H1 (cell line): ENCODE measurements at regions not wholly inside any gene's neighbourhood (a gene's known extent, or its start where the extent isn't known, plus 50 kb on each side); places are given as distances from the start of the nearest gene placed in this dataset.

Source experiments
- CTCF ChIA-PET: fragments of 300-600 bp; sonication (Branson Sonifier 250); formaldehyde crosslinking; loops from one replicate; lab custom pipeline; 2021; ENCODE audit not compliant: partially characterized antibody; lab: Charles Lee
- POLR2A ChIA-PET: fragments of 300-600 bp; sonication (Branson Sonifier 250); formaldehyde crosslinking; loops from one replicate; lab custom pipeline; 2021; ENCODE audit warnings: inconsistent platforms; ENCODE audit not compliant: partially characterized antibody; lab: Charles Lee
- DNase-seq, 2 experiments: peaks; one replicate each; pipeline versions ENCODE4 v3.0.0 to v3.0.0-alpha.2; 2010 to 2022; ENCODE audit warnings: low spot score in 2 of 2, low read depth in 1 of 2, mixed read lengths in 1 of 2
- FAIRE-seq: peaks from 2 replicates; lab custom pipeline; 2011; peaks lifted over from hg19 to GRCh38; lab: Jason Lieb, UNC
- H2AFZ ChIP-seq: 2 replicates; pipeline ENCODE4 v1.8.1; 2012; ENCODE audit warnings: low read length, inconsistent platforms
- H2AK5ac ChIP-seq: 2 replicates; pipeline ENCODE4 v1.6.1; 2013; ENCODE audit warnings: low read depth, low read length
- H2BK120ac ChIP-seq: replicated peaks from 2 replicates; pipeline ENCODE3; 2013; ENCODE audit warnings: low read depth, low read length, inconsistent platforms
- H2BK12ac ChIP-seq: 2 replicates; pipeline ENCODE4 v1.6.1; 2013; ENCODE audit warnings: low read depth, low read length
- H2BK15ac ChIP-seq: 2 replicates; pipeline ENCODE4 v1.6.1; 2013; ENCODE audit warnings: low read length
- H2BK20ac ChIP-seq: 2 replicates; pipeline ENCODE4 v1.6.1; 2013; ENCODE audit warnings: low read length
- H2BK5ac ChIP-seq: 2 replicates; pipeline ENCODE4 v1.6.1; 2013; ENCODE audit warnings: low read depth, low read length
- H3K14ac ChIP-seq: 2 replicates; pipeline ENCODE4 v1.6.1; 2013; ENCODE audit warnings: inconsistent platforms; ENCODE audit not compliant: insufficient read length
- H3K18ac ChIP-seq: 2 replicates; pipeline ENCODE4 v1.6.1; 2013; ENCODE audit warnings: low read length; ENCODE audit errors: extremely low read depth
- H3K23ac ChIP-seq: 2 replicates; pipeline ENCODE4 v1.6.1; 2013; ENCODE audit warnings: inconsistent platforms; ENCODE audit not compliant: insufficient read length
- H3K23me2 ChIP-seq: 2 replicates; pipeline ENCODE4 v1.6.1; 2013; ENCODE audit warnings: low read depth, low read length
- H3K27ac ChIP-seq: 2 replicates; pipeline ENCODE4 v1.6.1; 2011; ENCODE audit warnings: low read depth, low read length, inconsistent platforms
- H3K27me3 ChIP-seq, 4 experiments: replicated peaks in 1 of 4; 1 replicate in 1 of 4; 2 replicates in 3 of 4; pipeline versions ENCODE4 v1.6.1 to v1.8.1; 2011 to 2013; ENCODE audit warnings: low read length in 3 of 4, mild to moderate bottlenecking in 3 of 4, inconsistent platforms in 2 of 4, mixed read lengths in 2 of 4, moderate library complexity in 1 of 4; ENCODE audit not compliant: control insufficient read depth in 3 of 4, insufficient read depth in 3 of 4; ENCODE audit errors: extremely low read depth in 1 of 4
- H3K36me3 ChIP-seq, 4 experiments: 2 replicates each; pipeline versions ENCODE4 v1.6.1 to v1.8.1; 2011 to 2013; ENCODE audit warnings: mild to moderate bottlenecking in 4 of 4, low read length in 3 of 4, moderate library complexity in 2 of 4, control low read depth in 1 of 4, inconsistent platforms in 1 of 4; ENCODE audit not compliant: insufficient read depth in 4 of 4, control insufficient read depth in 2 of 4
- H3K4ac ChIP-seq: replicated peaks from 2 replicates; pipeline ENCODE3; 2013; ENCODE audit warnings: low read length, low read depth, mixed read lengths, inconsistent platforms; ENCODE audit not compliant: insufficient read length
- H3K4me1 ChIP-seq, 4 experiments: replicated peaks in 1 of 4; 1 replicate in 1 of 4; 2 replicates in 3 of 4; pipeline versions ENCODE4 v1.6.1 to v1.8.1; 2011 to 2013; ENCODE audit warnings: low read length in 3 of 4, inconsistent platforms in 2 of 4, mixed read lengths in 1 of 4; ENCODE audit not compliant: insufficient read depth in 4 of 4, control insufficient read depth in 3 of 4
- H3K4me2 ChIP-seq, 2 experiments: 2 replicates each; pipeline versions ENCODE4 v1.6.1 to v1.8.1; 2011 to 2013; ENCODE audit warnings: low read depth in 2 of 2, low read length in 2 of 2, control low read depth in 1 of 2, inconsistent platforms in 1 of 2, mild to moderate bottlenecking in 1 of 2; ENCODE audit not compliant: insufficient read depth in 1 of 2
- H3K4me3 ChIP-seq, 4 experiments: fragments of 200-600, 300-600 bp in 1 of 4; sonication (generic), shearing (Covaris generic), sonication (Bioruptor Twin) in 1 of 4; 2 replicates each; pipeline versions ENCODE4 v1.5.1 to v1.8.1; 2011 to 2016; ENCODE audit warnings: low read length in 4 of 4, low read depth in 3 of 4, control low read depth in 2 of 4, inconsistent platforms in 2 of 4, mild to moderate bottlenecking in 2 of 4, mixed read lengths in 1 of 4, moderate library complexity in 1 of 4; ENCODE audit not compliant: insufficient read depth in 2 of 4; ENCODE audit errors: extremely low read depth in 1 of 4
- H3K56ac ChIP-seq: replicated peaks from 2 replicates; pipeline ENCODE3; 2013; ENCODE audit warnings: low read depth, mild to moderate bottlenecking, mixed read lengths, low read length, inconsistent platforms; ENCODE audit not compliant: insufficient read length
- H3K79me1 ChIP-seq: 2 replicates; pipeline ENCODE4 v1.6.1; 2013; ENCODE audit warnings: low read depth, low read length, control low read depth
- H3K79me2 ChIP-seq, 2 experiments: 2 replicates each; pipeline versions ENCODE4 v1.6.1 to v1.8.1; 2012 to 2013; ENCODE audit warnings: low read length in 2 of 2, mild to moderate bottlenecking in 2 of 2, inconsistent platforms in 1 of 2; ENCODE audit not compliant: insufficient read depth in 2 of 2, control insufficient read depth in 1 of 2
- H3K9ac ChIP-seq, 4 experiments: replicated peaks in 1 of 4; 1 replicate in 1 of 4; 2 replicates in 3 of 4; pipeline versions ENCODE4 v1.6.1 to v1.8.1; 2011 to 2013; ENCODE audit warnings: low read depth in 3 of 4, low read length in 3 of 4, control low read depth in 2 of 4, mild to moderate bottlenecking in 2 of 4, moderate library complexity in 2 of 4, inconsistent platforms in 1 of 4; ENCODE audit errors: extremely low read depth in 1 of 4
- H3K9me3 ChIP-seq, 2 experiments: 2 replicates each; pipeline versions ENCODE4 v1.6.1 to v1.8.1; 2012 to 2013; ENCODE audit warnings: mild to moderate bottlenecking in 2 of 2, moderate library complexity in 2 of 2, control low read depth in 1 of 2, inconsistent platforms in 1 of 2, low read depth in 1 of 2, low read length in 1 of 2, mixed read lengths in 1 of 2; ENCODE audit not compliant: insufficient read depth in 2 of 2
- H4K20me1 ChIP-seq, 2 experiments: replicated peaks in 1 of 2; 2 replicates each; pipeline versions ENCODE3 to v1.8.1; 2011 to 2013; ENCODE audit warnings: inconsistent platforms in 2 of 2, low read length in 2 of 2, mild to moderate bottlenecking in 1 of 2; ENCODE audit not compliant: insufficient read depth in 2 of 2, control insufficient read depth in 1 of 2
- H4K5ac ChIP-seq: 2 replicates; pipeline ENCODE4 v1.6.1; 2013; ENCODE audit warnings: low read length, low read depth, mixed read lengths, inconsistent platforms; ENCODE audit not compliant: insufficient read length
- H4K8ac ChIP-seq: 2 replicates; pipeline ENCODE4 v1.8.0; 2013; ENCODE audit warnings: mild to moderate bottlenecking, moderate library complexity, low read length, inconsistent platforms; ENCODE audit not compliant: insufficient read depth; ENCODE audit errors: extremely low read depth
- H4K91ac ChIP-seq: replicated peaks from 2 replicates; pipeline ENCODE3; 2013; ENCODE audit warnings: low read length, mixed read lengths, inconsistent platforms; ENCODE audit not compliant: insufficient read length
- EGR1 ChIP-seq: IDR thresholded peaks from 2 replicates; pipeline ENCODE4 v1.6.1; 2011; ENCODE audit warnings: low read depth, low read length, borderline replicate concordance
- JUND ChIP-seq: IDR thresholded peaks from 2 replicates; pipeline ENCODE4 v1.6.1; 2011; ENCODE audit warnings: mild to moderate bottlenecking, improper control_type of control experiment, low read length
- MAFK ChIP-seq: IDR thresholded peaks from 2 replicates; pipeline ENCODE4 v1.6.1; 2012; ENCODE audit warnings: low read depth, mild to moderate bottlenecking, improper control_type of control experiment, low read length
- PHF8 ChIP-seq: fragments of 200-600 bp; sonication (generic); conservative IDR thresholded peaks from 2 replicates; pipeline ENCODE4 v1.7.1; 2012; ENCODE audit warnings: low read depth, mild to moderate bottlenecking, inconsistent platforms, low read length, moderate library complexity
- POLR2AphosphoS5 ChIP-seq: IDR thresholded peaks from 2 replicates; pipeline ENCODE4 v1.6.1; 2011; ENCODE audit warnings: low read depth, low read length
- TAF1 ChIP-seq: IDR thresholded peaks from 2 replicates; pipeline ENCODE4 v1.6.1; 2011; ENCODE audit warnings: mild to moderate bottlenecking, low read depth, low read length
- TAF7 ChIP-seq: optimal IDR thresholded peaks from 2 replicates; pipeline ENCODE3; 2011; ENCODE audit warnings: low read depth, mild to moderate bottlenecking, inconsistent platforms, low read length, moderate library complexity, borderline replicate concordance
- WGBS, 2 experiments: shearing (Covaris generic) in 1 of 2; methylation state at CpG; one replicate each; pipeline versions ENCODE4 v1.1.6 to v1.1.7; 2013 to 2015; ENCODE audit warnings: low lambda C conversion rate in 2 of 2, mixed read lengths in 2 of 2, inconsistent platforms in 1 of 2, low coverage in 1 of 2, missing lambda C conversion rate in 1 of 2; ENCODE audit not compliant: insufficient replicate concordance in 2 of 2, insufficient coverage in 1 of 2, insufficient read length in 1 of 2; ENCODE audit errors: extremely low coverage in 1 of 2, missing lambda C conversion rate in 1 of 2; 5-methylcytosine and 5-hydroxymethylcytosine counted together

- Histone ChIP-seq H3K4me2 (no peak overlapping the region), H2AK5ac (no peak overlapping the region), H3K79me1 (no peaks in the 10 kb centered on the region), H3K23ac (no peak overlapping the region), H3K9ac (no peak overlapping the region), H3K18ac (no peak overlapping the region), H2AFZ (no peak overlapping the region), H4K5ac (no peak overlapping the region), H3K27me3 (no peaks in the 10 kb centered on the region; a peak in 1 of 7 replicates), H3K23me2 (no peaks in the 10 kb centered on the region), H2BK120ac (no peak overlapping the region), H3K56ac (no peak overlapping the region), H3K4me1 (peaks cover 0 to 5% (median 0%) of the 10 kb centered on the region in 4 experiments; a peak in 2 of 7 replicates), H3K79me2 (no peaks in the 10 kb centered on the region), H3K9me3 (no peaks in the 10 kb centered on the region), H2BK15ac (no peak overlapping the region), H4K8ac (no peak overlapping the region), H4K91ac (no peak overlapping the region), H2BK12ac (no peak overlapping the region), H3K27ac (no peak overlapping the region), H3K4me3 (no peak overlapping the region), H2BK20ac (no peak overlapping the region), H3K14ac (no peak overlapping the region)
- FAIRE-seq (no peak), DNase-seq (no peak)
- POLR2A ChIA-PET, result no interaction called here
- TF ChIP-seq TAF1 (no peak), POLR2AphosphoS5 (no peak), EGR1 (no peak), PHF8 (no peak), JUND (no peak), MAFK (no peak), TAF7 (no peak)
- TF ChIP-seq, all 59 proteins: peak for 0
- Histone ChIP-seq H3K4ac (no peak overlapping the region), H4K20me1 (peaks cover 0 to 4% of the 10 kb centered on the region in 2 experiments), H2BK5ac (no peak overlapping the region), H3K36me3 (no peaks in the 10 kb centered on the region)
- WGBS, 2 experiments, result 63% methylated on average over 24 of the region's 24 CpGs; no CpG with 5 or more reads in 1 of the 2 experiments
- CTCF ChIA-PET, result interaction anchor here (0.6 to 3.3 kb wide), 2 partner anchors 16 to 342 kb away, joined by 3 to 12 read pairs; no protein-coding TSS in a partner anchor
These were observed 110.3 kb downstream of the BRD1 start for GRCh38 chr22:49717322-49717919.
